Testis (tissue), 2 donors: ENCODE measurements at regions not wholly inside any gene's neighbourhood (a gene's known extent, or its start where the extent isn't known, plus 50 kb on each side); places are given as distances from the start of the nearest gene placed in this dataset.

Experiments
- POLR2A ChIP-seq: fragments of 450-650 bp; IDR thresholded peaks from one replicate; pipeline ENCODE4 v1.6.1; 2017; ENCODE audit warnings: antibody characterized with exemption, mild to moderate bottlenecking, moderate library complexity
- TF ChIP-seq, protein P1 (sequence below), 3 experiments: fragments of 450-650 bp in 2 of 3; fragments of 200-600 bp in 1 of 3; sonication (generic) in 1 of 3; IDR thresholded peaks; one replicate each; pipeline ENCODE4 v1.5.1; 2016 to 2019; ENCODE audit warnings: antibody characterized with exemption in 3 of 3, mild to moderate bottlenecking in 2 of 3, moderate library complexity in 1 of 3

DNA sequence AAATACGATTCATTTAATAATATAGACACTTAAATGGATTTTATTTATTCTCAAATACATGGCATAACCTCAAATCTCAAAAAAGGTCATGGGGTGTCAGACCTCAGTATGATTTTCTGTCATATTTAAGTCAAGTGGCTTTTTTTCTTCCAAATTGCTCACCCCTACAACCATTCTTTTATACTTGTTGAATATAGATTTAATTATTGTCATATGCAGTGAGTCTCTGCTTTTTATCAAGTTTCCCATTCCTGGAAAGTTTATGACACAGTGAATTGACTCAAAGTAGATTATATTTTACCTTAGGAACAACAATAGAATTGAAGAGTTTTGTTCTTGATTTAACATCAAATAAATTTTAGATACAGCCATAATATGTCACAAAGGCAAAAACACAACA lies 59.5 kb upstream of the IRF2BP2 start:
- TF ChIP-seq, protein P1, sequence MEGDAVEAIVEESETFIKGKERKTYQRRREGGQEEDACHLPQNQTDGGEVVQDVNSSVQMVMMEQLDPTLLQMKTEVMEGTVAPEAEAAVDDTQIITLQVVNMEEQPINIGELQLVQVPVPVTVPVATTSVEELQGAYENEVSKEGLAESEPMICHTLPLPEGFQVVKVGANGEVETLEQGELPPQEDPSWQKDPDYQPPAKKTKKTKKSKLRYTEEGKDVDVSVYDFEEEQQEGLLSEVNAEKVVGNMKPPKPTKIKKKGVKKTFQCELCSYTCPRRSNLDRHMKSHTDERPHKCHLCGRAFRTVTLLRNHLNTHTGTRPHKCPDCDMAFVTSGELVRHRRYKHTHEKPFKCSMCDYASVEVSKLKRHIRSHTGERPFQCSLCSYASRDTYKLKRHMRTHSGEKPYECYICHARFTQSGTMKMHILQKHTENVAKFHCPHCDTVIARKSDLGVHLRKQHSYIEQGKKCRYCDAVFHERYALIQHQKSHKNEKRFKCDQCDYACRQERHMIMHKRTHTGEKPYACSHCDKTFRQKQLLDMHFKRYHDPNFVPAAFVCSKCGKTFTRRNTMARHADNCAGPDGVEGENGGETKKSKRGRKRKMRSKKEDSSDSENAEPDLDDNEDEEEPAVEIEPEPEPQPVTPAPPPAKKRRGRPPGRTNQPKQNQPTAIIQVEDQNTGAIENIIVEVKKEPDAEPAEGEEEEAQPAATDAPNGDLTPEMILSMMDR (IDR thresholded peaks at IDR 0.05): no peak
- no peak for TF ChIP-seq POLR2A
